Neuronal stem cell (in vitro differentiated cells): ENCODE measurements at regions not wholly inside any gene's neighbourhood (a gene's known extent, or its start where the extent isn't known, plus 50 kb on each side); places are given as distances from the start of the nearest gene placed in this dataset.

ENCODE experiments used
- DNase-seq: peaks from one replicate; pipeline ENCODE4 v3.0.0-alpha.2; 2013; ENCODE audit warnings: low spot score
- H2AFZ ChIP-seq: one replicate; pipeline ENCODE4 v1.6.1; 2013; ENCODE audit warnings: mild to moderate bottlenecking, low read length, inconsistent platforms
- H2AK5ac ChIP-seq: 2 replicates; pipeline ENCODE4 v1.6.1; 2013; ENCODE audit warnings: low read depth, mild to moderate bottlenecking, inconsistent platforms, low read length, moderate library complexity, mixed read lengths
- H2BK120ac ChIP-seq: 2 replicates; pipeline ENCODE4 v1.6.1; 2013; ENCODE audit warnings: low read depth, mild to moderate bottlenecking, inconsistent platforms, low read length, moderate library complexity, mixed read lengths
- H2BK12ac ChIP-seq: one replicate; pipeline ENCODE4 v1.6.1; 2013; ENCODE audit warnings: low read length, inconsistent platforms
- H2BK15ac ChIP-seq: 2 replicates; pipeline ENCODE4 v1.6.1; 2013; ENCODE audit warnings: mild to moderate bottlenecking, low read length, inconsistent platforms, mixed read lengths
- H2BK5ac ChIP-seq: one replicate; pipeline ENCODE4 v1.6.1; 2013; ENCODE audit warnings: inconsistent platforms, mild to moderate bottlenecking, low read length, moderate library complexity
- H3K14ac ChIP-seq: one replicate; pipeline ENCODE4 v1.6.1; 2013; ENCODE audit warnings: low read length, inconsistent platforms
- H3K18ac ChIP-seq: 2 replicates; pipeline ENCODE4 v1.6.1; 2013; ENCODE audit warnings: low read length, inconsistent platforms
- H3K23ac ChIP-seq: 2 replicates; pipeline ENCODE4 v1.6.1; 2013; ENCODE audit warnings: low read depth, mild to moderate bottlenecking, mixed read lengths, low read length, inconsistent platforms; ENCODE audit not compliant: poor library complexity
- H3K27ac ChIP-seq: replicated peaks from 3 replicates; pipeline ENCODE4 v1.5.1; 2013; ENCODE audit warnings: low read length, inconsistent platforms
- H3K27me3 ChIP-seq, 3 experiments: 2 replicates each; pipeline ENCODE4 v1.6.1; 2013; ENCODE audit warnings: low read length in 3 of 3, mild to moderate bottlenecking in 2 of 3, inconsistent platforms in 1 of 3, low read depth in 1 of 3, mixed read lengths in 1 of 3, moderate library complexity in 1 of 3; ENCODE audit not compliant: control insufficient read depth in 3 of 3, insufficient read depth in 3 of 3
- H3K36me3 ChIP-seq, 2 donors: replicated peaks in 1 of 2; 2 replicates each; pipeline ENCODE4 v1.6.1; 2013; ENCODE audit warnings: low read length in 2 of 2; ENCODE audit not compliant: control insufficient read depth in 2 of 2, insufficient read depth in 2 of 2
- H3K4ac ChIP-seq: 2 replicates; pipeline ENCODE4 v1.6.1; 2013; ENCODE audit warnings: inconsistent platforms, mild to moderate bottlenecking, low read length, moderate library complexity
- H3K4me1 ChIP-seq, 2 donors: 1 replicate in 1 of 2; 2 replicates in 1 of 2; pipeline ENCODE4 v1.6.1; 2013; ENCODE audit warnings: low read length in 2 of 2, low read depth in 1 of 2; ENCODE audit not compliant: control insufficient read depth in 2 of 2, insufficient read depth in 1 of 2
- H3K4me2 ChIP-seq: one replicate; pipeline ENCODE4 v1.6.1; 2013; ENCODE audit warnings: mild to moderate bottlenecking, low read length, inconsistent platforms; ENCODE audit not compliant: insufficient read depth, poor library complexity, severe bottlenecking
- H3K4me3 ChIP-seq, 2 donors: 2 replicates each; pipeline ENCODE4 v1.5.1; 2013; ENCODE audit warnings: low read length in 2 of 2, mild to moderate bottlenecking in 2 of 2, inconsistent platforms in 1 of 2, moderate library complexity in 1 of 2
- H3K79me1 ChIP-seq: one replicate; pipeline ENCODE4 v1.6.1; 2013; ENCODE audit warnings: low read depth, mild to moderate bottlenecking, inconsistent platforms, low read length, moderate library complexity
- H3K9ac ChIP-seq: one replicate; pipeline ENCODE4 v1.6.1; 2013; ENCODE audit warnings: mild to moderate bottlenecking, low read depth, low read length, inconsistent platforms; ENCODE audit not compliant: poor library complexity
- H3K9me3 ChIP-seq, 2 donors: replicated peaks in 1 of 2; 2 replicates each; pipeline versions ENCODE3 to v1.6.1; 2013; ENCODE audit warnings: low read length in 2 of 2, mild to moderate bottlenecking in 2 of 2, inconsistent platforms in 1 of 2, low read depth in 1 of 2, mixed read lengths in 1 of 2, moderate library complexity in 1 of 2; ENCODE audit not compliant: control insufficient read depth in 2 of 2, insufficient read depth in 1 of 2
- H4K8ac ChIP-seq: one replicate; pipeline ENCODE4 v1.6.1; 2013; ENCODE audit warnings: low read depth, mild to moderate bottlenecking, inconsistent platforms, low read length, moderate library complexity
- H4K91ac ChIP-seq: one replicate; pipeline ENCODE4 v1.6.1; 2013; ENCODE audit warnings: low read length, low read depth, mild to moderate bottlenecking, inconsistent platforms; ENCODE audit not compliant: poor library complexity
- WGBS, 2 donors: extraction: QIAGEN DNeasy Blood & Tissue Kit; methylation state at CpG; one replicate each; pipeline ENCODE4 v1.1.7; 2013; ENCODE audit warnings: missing lambda C conversion rate in 2 of 2, mixed read lengths in 1 of 2; ENCODE audit not compliant: insufficient read length in 2 of 2, insufficient replicate concordance in 1 of 2; ENCODE audit errors: extremely low coverage in 2 of 2; 5-methylcytosine and 5-hydroxymethylcytosine counted together

GRCh38 chr17:64785011-64785421 lies 122.9 kb upstream of the SMURF2 start:
- H2BK120ac ChIP-seq, result no peak overlapping the region
- H3K27ac ChIP-seq, result no peak overlapping the region
- H3K36me3 ChIP-seq, result peaks cover 0 to 3% of the 10 kb centered on the region in 2 donors
- peak overlapping the region; percentile 61 for H2AK5ac ChIP-seq
- H3K23ac ChIP-seq, result peak overlapping the region; percentile 93
- no peak overlapping the region for H4K91ac ChIP-seq
- no peak overlapping the region for H2BK15ac ChIP-seq
- H3K27me3 ChIP-seq, result peaks cover 8 to 22% (median 10%) of the 10 kb centered on the region in 3 experiments
- no peak overlapping the region for H2BK5ac ChIP-seq
- peak overlapping the region in 1 of 2 donors; percentile 9 for H3K4me3 ChIP-seq
- no peak overlapping the region for H3K4ac ChIP-seq
- H3K9ac ChIP-seq, result peak overlapping the region; percentile 21
- no peak for DNase-seq
- no peaks in the 10 kb centered on the region for H3K79me1 ChIP-seq
- no peak overlapping the region for H2AFZ ChIP-seq
- H3K4me2 ChIP-seq, result no peak overlapping the region
- WGBS, 2 donors, result no CpG with 5 or more reads among the region's 10 CpGs
- no peak overlapping the region for H3K14ac ChIP-seq
- no peak overlapping the region for H4K8ac ChIP-seq
- no peak overlapping the region for H2BK12ac ChIP-seq
- H3K9me3 ChIP-seq, result no peaks in the 10 kb centered on the region
- peak overlapping the region; percentile 44 for H3K18ac ChIP-seq
- peaks cover 4% of the 10 kb centered on the region in 2 donors for H3K4me1 ChIP-seq

GRCh38 chr17:64784353-64785010 lies 122.4 kb upstream of the SMURF2 start:
- Histone ChIP-seq H3K9ac (peak overlapping the region; percentile 30), H2BK15ac (no peak overlapping the region), H3K4me2 (no peak overlapping the region), H2AK5ac (no peak overlapping the region), H3K14ac (no peak overlapping the region), H3K4me3 (no peak overlapping the region), H3K18ac (no peak overlapping the region), H4K8ac (no peak overlapping the region), H3K79me1 (no peaks in the 10 kb centered on the region), H4K91ac (no peak overlapping the region), H3K27ac (no peak overlapping the region), H3K4ac (no peak overlapping the region), H3K4me1 (peaks cover 4% of the 10 kb centered on the region in 2 donors), H3K27me3 (peaks cover 11 to 28% (median 15%) of the 10 kb centered on the region in 3 experiments), H2BK12ac (no peak overlapping the region), H2AFZ (no peak overlapping the region), H2BK120ac (no peak overlapping the region), H3K23ac (no peak overlapping the region), H2BK5ac (no peak overlapping the region), H3K9me3 (no peaks in the 10 kb centered on the region), H3K36me3 (peaks cover 0 to 3% of the 10 kb centered on the region in 2 donors)
- no peak for DNase-seq
- no CpG with 5 or more reads among the region's 16 CpGs for WGBS, 2 donors

GRCh38 chr17:64783556-64784352 lies 121.6 kb upstream of the SMURF2 start:
- no peak overlapping the region for H3K27ac ChIP-seq
- no peak overlapping the region for H4K91ac ChIP-seq
- H2BK12ac ChIP-seq, result no peak overlapping the region
- H3K23ac ChIP-seq, result no peak overlapping the region
- no peak overlapping the region for H2BK120ac ChIP-seq
- DNase-seq, result no peak
- H3K9ac ChIP-seq, result peak overlapping the region; percentile 30
- H3K4me1 ChIP-seq, result peaks cover 2 to 7% of the 10 kb centered on the region in 2 donors
- H3K4ac ChIP-seq, result no peak overlapping the region
- H4K8ac ChIP-seq, result no peak overlapping the region
- no peak overlapping the region for H3K4me3 ChIP-seq
- no CpG with 5 or more reads among the region's 14 CpGs for WGBS, 2 donors
- H3K14ac ChIP-seq, result no peak overlapping the region
- H3K9me3 ChIP-seq, result no peaks in the 10 kb centered on the region
- H2AK5ac ChIP-seq, result no peak overlapping the region
- no peaks in the 10 kb centered on the region for H3K79me1 ChIP-seq
- no peak overlapping the region for H2BK15ac ChIP-seq
- H2AFZ ChIP-seq, result no peak overlapping the region
- peaks cover 0 to 3% of the 10 kb centered on the region in 2 donors for H3K36me3 ChIP-seq
- H3K18ac ChIP-seq, result no peak overlapping the region
- H3K4me2 ChIP-seq, result no peak overlapping the region
- H3K27me3 ChIP-seq, result peaks cover 18 to 35% (median 22%) of the 10 kb centered on the region in 3 experiments
- peak overlapping the region; percentile 13 for H2BK5ac ChIP-seq

GRCh38 chr17:64783031-64783461 lies 120.9 kb upstream of the SMURF2 start:
- Histone ChIP-seq H3K79me1 (no peaks in the 10 kb centered on the region), H3K27ac (no peak overlapping the region), H2AK5ac (no peak overlapping the region), H3K36me3 (peaks cover 0 to 3% of the 10 kb centered on the region in 2 donors), H3K4me1 (peaks cover 3 to 11% of the 10 kb centered on the region in 2 donors), H3K4ac (no peak overlapping the region), H2BK120ac (no peak overlapping the region), H3K23ac (no peak overlapping the region), H3K9me3 (no peaks in the 10 kb centered on the region), H4K8ac (no peak overlapping the region), H3K9ac (no peak overlapping the region), H3K4me3 (no peak overlapping the region), H3K27me3 (peaks cover 25 to 42% (median 29%) of the 10 kb centered on the region in 3 experiments), H2AFZ (no peak overlapping the region), H4K91ac (no peak overlapping the region), H3K14ac (no peak overlapping the region), H3K4me2 (no peak overlapping the region), H2BK5ac (no peak overlapping the region), H2BK15ac (no peak overlapping the region), H2BK12ac (no peak overlapping the region), H3K18ac (no peak overlapping the region)
- no CpG with 5 or more reads among the region's 6 CpGs for WGBS, 2 donors
- DNase-seq, result no peak
